NCI-H774 (cell line): ENCODE measurements at regions not wholly inside any gene's neighbourhood (a gene's known extent, or its start where the extent isn't known, plus 50 kb on each side); places are given as distances from the start of the nearest gene placed in this dataset.
"Not testable (repeated sequence)": the region's sequence is repeated elsewhere in the genome, so short reads cannot be mapped to it uniquely, and the experiment has no call there.

Experiments used
- DNase-seq: peaks from one replicate; lab custom pipeline; 2025; lab: John Stamatoyannopoulos, UW

GRCh38 chr6:1445650-1446330 is 56.4 kb downstream of the FOXF2 start:
- no peak for DNase-seq

DNA sequence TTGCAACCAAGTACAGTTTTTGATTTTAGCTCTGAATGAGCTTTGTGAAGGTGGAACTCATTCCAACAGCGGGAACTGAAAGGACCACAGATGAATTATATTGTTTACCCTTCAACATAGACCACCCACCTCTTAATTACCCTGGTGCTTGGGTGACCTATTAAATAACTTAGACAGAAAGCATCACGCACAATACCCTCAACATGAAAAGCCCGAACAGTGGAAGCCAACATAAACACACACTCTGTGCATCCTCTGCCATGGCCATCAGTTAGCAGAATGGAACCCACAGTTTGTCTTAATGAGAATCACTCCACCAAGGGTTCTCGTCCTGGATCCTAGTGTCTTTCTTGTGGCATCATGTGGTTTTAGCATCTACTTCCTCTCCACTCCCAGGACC is 60.5 kb downstream of the FOXF2 start:
- no peak for DNase-seq

- DNase-seq: no peak
These were observed 63.6 kb downstream of the FOXF2 start for GRCh38 chr6:1453024-1453423.

DNA sequence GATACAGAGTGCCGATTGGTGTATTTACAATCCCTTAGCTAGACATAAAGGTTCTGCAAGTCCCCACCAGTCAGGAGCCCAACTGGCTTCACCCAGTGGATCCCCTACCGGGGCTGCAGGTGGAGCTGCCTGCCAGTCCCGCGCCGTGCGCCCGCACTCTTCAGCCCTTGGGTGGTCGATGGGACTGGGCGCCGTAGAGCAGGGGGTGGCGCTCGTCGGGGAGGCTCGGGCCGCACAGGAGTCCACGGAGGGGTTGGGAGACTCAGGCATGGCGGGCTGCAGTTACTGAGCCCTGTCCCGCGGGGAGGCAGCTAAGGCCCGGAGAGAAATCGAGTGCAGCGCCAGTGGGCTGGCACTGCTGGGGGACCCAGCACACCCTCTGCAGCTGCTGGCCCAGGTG is 67.4 kb downstream of the FOXF2 start:
- not testable (repeated sequence) for DNase-seq

DNA sequence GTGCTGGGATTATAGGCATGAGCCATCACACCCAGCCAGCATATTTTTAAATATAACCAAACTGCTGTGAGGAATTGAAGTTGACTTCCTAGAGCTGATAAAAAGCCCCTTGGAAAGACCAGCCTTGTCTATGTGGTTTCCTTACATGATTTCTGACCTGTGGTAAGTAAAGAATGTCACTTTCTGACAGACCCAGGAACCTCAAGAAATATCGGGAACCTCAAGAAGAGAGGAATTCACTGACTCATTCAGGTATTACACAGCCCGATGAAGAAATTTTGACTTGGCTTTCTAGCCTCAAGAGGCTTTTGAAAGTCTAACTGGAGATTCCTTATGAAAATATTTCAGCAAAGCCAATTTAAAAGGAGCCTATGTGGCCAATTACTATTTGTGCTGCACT is 71.8 kb downstream of the FOXF2 start:
- DNase-seq: no peak

DNA sequence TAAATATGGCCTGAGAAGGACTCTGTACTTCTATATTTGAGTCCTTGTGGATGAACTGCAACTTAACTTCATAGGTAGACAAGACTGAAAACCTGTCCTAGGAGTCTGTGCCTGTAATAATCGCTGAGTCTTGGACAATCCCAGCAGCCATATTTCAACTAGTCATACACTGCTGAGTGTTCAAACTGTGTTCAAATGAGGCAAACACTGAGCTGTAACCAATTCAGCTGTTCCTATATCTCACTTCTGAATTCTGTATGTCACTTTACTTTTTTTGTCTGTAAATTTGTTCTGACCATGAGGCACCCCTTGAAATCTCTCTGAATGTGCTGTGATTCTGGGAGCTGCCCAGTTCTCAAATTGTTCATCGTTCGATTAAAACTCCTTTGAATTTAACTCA is 72.4 kb downstream of the FOXF2 start:
- no peak for DNase-seq

GRCh38 chr6:1463275-1463674 is 73.9 kb downstream of the FOXF2 start:
- no peak for DNase-seq

DNA sequence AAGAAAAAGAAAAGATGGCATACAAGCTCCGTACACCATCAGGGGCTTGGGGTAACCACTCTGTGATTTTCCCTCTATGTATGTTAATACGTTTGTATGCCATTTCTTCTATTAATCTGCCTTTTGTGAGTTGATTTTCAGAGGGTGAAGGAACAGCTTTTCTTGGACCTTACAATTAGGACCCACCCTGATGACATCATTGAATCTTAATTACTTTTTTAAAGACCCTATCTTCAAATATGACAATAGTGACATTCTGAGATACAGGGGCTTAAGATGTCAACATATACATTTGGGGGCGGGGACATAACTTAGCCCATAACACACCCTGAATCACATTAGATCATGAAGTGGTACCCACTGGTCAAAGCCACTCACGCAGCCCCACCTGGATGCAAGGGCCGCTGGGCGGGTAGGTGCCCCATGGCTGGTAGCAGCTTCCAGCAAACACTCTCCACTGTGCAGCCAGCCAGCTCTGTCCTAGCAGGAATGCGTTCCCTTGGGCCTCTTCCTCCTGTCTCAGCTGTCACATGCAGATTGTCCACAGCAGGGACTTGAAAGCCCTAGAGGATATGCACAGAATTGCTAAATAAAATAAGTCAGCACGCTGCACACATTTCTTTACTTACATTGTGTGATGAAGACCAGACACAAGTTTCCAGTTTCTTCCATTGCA is 74.5 kb downstream of the FOXF2 start:
- DNase-seq: no peak

- no peak for DNase-seq
These were observed 75.5 kb downstream of the FOXF2 start for GRCh38 chr6:1464781-1465370.

- no peak for DNase-seq
These were observed 78.8 kb downstream of the FOXF2 start for GRCh38 chr6:1468126-1468525.

GRCh38 chr6:1470040-1470439 is 80.7 kb downstream of the FOXF2 start:
- no peak for DNase-seq

GRCh38 chr6:1472643-1473042 is 83.3 kb downstream of the FOXF2 start:
- no peak for DNase-seq

DNA sequence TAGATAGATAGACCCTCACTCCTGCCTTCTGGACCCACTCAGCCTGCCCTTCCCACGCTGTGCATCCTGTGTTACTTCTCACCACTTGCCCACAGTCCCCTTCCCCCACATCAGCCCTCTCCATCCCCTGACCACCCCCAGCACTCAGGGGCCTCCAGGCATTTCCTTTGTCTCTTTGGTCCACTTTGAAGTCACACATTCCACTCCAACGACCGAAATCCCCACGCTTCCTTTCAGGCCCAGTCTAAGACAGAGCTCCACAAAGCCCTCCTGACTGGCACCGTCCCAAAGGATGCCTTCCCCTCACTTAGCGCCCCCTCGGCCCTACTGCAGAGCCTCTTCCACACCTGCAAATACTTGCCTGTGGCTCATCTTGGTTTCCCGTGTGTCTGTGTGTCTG is 83.8 kb downstream of the FOXF2 start:
- no peak for DNase-seq

GRCh38 chr6:1473598-1473997 is 84.2 kb downstream of the FOXF2 start:
- DNase-seq: no peak

DNA sequence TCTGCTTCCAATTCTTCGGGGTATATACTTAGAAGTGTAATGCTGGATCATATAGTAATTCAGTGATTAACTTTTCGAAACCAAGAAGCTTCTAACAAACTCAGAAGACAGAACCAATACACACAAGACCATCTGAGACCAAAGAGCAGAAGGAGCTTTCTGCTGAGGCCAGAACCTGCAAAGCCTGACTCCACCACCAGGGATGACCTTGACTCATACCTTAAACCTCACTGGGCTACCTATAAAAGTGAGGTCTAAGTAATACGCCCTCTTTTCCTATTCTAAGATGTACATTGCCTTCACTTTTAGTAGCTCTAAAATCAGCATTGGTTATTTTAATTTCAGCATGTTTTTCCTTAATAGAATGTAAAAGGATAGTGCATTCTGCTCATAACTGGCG is 84.8 kb downstream of the FOXF2 start:
- no peak for DNase-seq

DNA sequence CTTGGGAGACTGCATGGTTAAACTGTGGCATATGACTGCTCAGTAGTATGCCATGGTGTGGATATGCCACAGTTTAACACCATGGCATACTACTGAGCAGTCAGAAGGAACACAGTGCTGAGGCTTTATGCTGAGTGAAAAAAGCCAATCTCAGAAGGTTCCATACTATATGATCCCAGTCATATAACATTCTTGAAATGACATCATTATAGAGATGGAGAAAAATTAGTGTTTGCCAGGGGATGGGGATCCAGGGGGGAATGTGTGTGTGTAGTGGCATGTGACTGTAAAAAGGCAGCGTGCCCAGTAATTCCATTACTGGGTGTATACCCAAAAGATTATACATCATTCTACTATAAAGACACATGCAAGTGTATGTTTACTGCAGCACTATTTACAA is 85.8 kb downstream of the FOXF2 start:
- DNase-seq: no peak

DNA sequence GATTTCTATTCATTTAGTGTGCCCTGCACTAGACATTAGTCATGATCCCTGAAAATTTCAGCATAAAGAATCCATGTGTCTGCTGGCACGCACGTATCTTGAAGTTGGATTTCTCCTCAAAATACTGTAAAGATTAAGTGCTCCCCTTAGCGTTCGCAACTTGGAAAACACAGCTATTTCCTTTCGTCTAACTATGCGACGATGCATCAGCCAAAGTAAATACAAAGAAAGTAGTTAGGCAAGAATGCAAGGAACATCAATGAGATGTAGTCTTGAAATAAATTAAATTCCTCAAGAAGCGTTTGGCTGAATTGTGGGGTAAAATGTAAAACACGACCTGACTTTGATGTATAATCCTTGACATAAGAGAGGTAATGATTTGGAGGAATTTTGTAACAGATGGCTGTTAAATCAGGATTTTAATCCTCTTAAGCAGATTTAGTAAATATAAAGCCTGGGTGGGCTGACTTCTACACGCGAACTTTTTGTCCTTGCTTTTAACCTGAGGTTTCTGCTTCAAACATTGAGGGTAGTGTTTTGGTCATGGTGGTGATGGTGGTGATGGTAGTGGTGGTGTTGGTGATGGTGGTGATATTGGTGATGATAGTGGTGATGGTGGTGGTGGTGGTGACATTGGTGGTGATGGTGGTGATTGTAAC is 88.2 kb downstream of the FOXF2 start:
- DNase-seq: no peak

GRCh38 chr6:1478163-1478826 is 88.9 kb downstream of the FOXF2 start:
- DNase-seq: not testable (repeated sequence)

GRCh38 chr6:1479095-1479494 is 89.7 kb downstream of the FOXF2 start:
- DNase-seq: no peak

GRCh38 chr6:1479601-1480221 is 90.3 kb downstream of the FOXF2 start:
- no peak for DNase-seq

GRCh38 chr6:1481286-1481685 is 91.9 kb downstream of the FOXF2 start:
- no peak for DNase-seq
